ENCODE measurements at regions not wholly inside any gene's neighbourhood (a gene's known extent, or its start where the extent isn't known, plus 50 kb on each side); places are given as distances from the start of the nearest gene placed in this dataset.
"Not testable (repeated sequence)": the region's sequence is repeated elsewhere in the genome, so short reads cannot be mapped to it uniquely, and the experiment has no call there.

- DNase-seq = no peak
Observed at GRCh38 chr7:131157530-131158243, 170.0 kb upstream of the MKLN1 start.

- not testable (repeated sequence) for DNase-seq
Observed at GRCh38 chr7:131158244-131158636, 169.4 kb upstream of the MKLN1 start.

- peak; percentile 38 for DNase-seq
Observed at GRCh38 chr7:131159961-131160361, 167.7 kb upstream of the MKLN1 start.

GRCh38 chr7:131161103-131161502, 166.6 kb upstream of the MKLN1 start:
- no peak for DNase-seq

- no peak for DNase-seq
Observed at GRCh38 chr7:131164025-131164925, 163.4 kb upstream of the MKLN1 start.

- no peak for DNase-seq
Observed at GRCh38 chr7:131166066-131166465, 161.6 kb upstream of the MKLN1 start.

GRCh38 chr7:131170440-131171271, 157.0 kb upstream of the MKLN1 start:
- DNase-seq = no peak

GRCh38 chr7:131173145-131173890, 154.4 kb upstream of the MKLN1 start:
- DNase-seq = no peak

GRCh38 chr7:131174391-131174790, 153.3 kb upstream of the MKLN1 start:
- no peak for DNase-seq

- DNase-seq = no peak
Observed at GRCh38 chr7:131174855-131175254, 152.8 kb upstream of the MKLN1 start.

GRCh38 chr7:131182446-131183058, 145.1 kb upstream of the MKLN1 start:
- no peak for DNase-seq

GRCh38 chr7:131183072-131183471, 144.6 kb upstream of the MKLN1 start:
- DNase-seq = no peak

- DNase-seq = no peak
Observed at GRCh38 chr7:131183611-131184119, 144.0 kb upstream of the MKLN1 start.

GRCh38 chr7:131186816-131187215, 140.9 kb upstream of the MKLN1 start:
- no peak for DNase-seq

GRCh38 chr7:131188367-131189339, 139.0 kb upstream of the MKLN1 start:
- peak; percentile 35 for DNase-seq

GRCh38 chr7:131189488-131189887, 138.2 kb upstream of the MKLN1 start:
- no peak for DNase-seq

GRCh38 chr7:131190146-131190545, 137.5 kb upstream of the MKLN1 start:
- DNase-seq = peak; percentile 13

GRCh38 chr7:131190581-131190980, 137.1 kb upstream of the MKLN1 start:
- DNase-seq = no peak

- peak; percentile 31 for DNase-seq
Observed at GRCh38 chr7:131194070-131194865, 133.4 kb upstream of the MKLN1 start.

GRCh38 chr7:131196803-131197202, 130.9 kb upstream of the MKLN1 start:
- DNase-seq = peak; percentile 83

Measured in NCI-H146 (cell line).